GM21526 (cell line): ENCODE measurements at regions not wholly inside any gene's neighbourhood (a gene's known extent, or its start where the extent isn't known, plus 50 kb on each side); places are given as distances from the start of the nearest gene placed in this dataset.
"Not testable (repeated sequence)": the region's sequence is repeated elsewhere in the genome, so short reads cannot be mapped to it uniquely, and the experiment has no call there.

Experiments used
- ATAC-seq: cut with Tn5 transposase; IDR thresholded peaks from one replicate; pipeline ENCODE4 v1.9.1; 2021; ENCODE audit warnings: moderate library complexity; ENCODE audit not compliant: unreplicated experiment, low FRiP score

GRCh38 chr7:112668561-112668960, 121.6 kb downstream of the TMEM168 start:
- no peak for ATAC-seq

- no peak for ATAC-seq
These were observed 120.9 kb downstream of the TMEM168 start for GRCh38 chr7:112669306-112669705.

GRCh38 chr7:112670193-112670592, 120.0 kb downstream of the TMEM168 start:
- no peak for ATAC-seq

GRCh38 chr7:112678626-112679025, 111.6 kb downstream of the TMEM168 start:
- ATAC-seq, result no peak

- not testable (repeated sequence) for ATAC-seq
These were observed 100.6 kb downstream of the TMEM168 start for GRCh38 chr7:112689466-112690177.

- ATAC-seq, result no peak
These were observed 97.9 kb downstream of the TMEM168 start for GRCh38 chr7:112692333-112692732.

- ATAC-seq, result not testable (repeated sequence)
These were observed 93.0 kb downstream of the TMEM168 start for GRCh38 chr7:112697211-112697610.

GRCh38 chr7:112699725-112700513, 90.3 kb downstream of the TMEM168 start:
- ATAC-seq, result no peak

GRCh38 chr7:112701456-112701855, 88.7 kb downstream of the TMEM168 start:
- no peak for ATAC-seq

GRCh38 chr7:112707655-112708054, 82.5 kb downstream of the TMEM168 start:
- peak; percentile 66 for ATAC-seq

GRCh38 chr7:112708236-112708635, 82.0 kb downstream of the TMEM168 start:
- no peak for ATAC-seq
